DND-41 (cell line): ENCODE measurements at regions not wholly inside any gene's neighbourhood (a gene's known extent, or its start where the extent isn't known, plus 50 kb on each side); places are given as distances from the start of the nearest gene placed in this dataset.

Experiments
- EZH2 ChIP-seq: IDR thresholded peaks from 3 replicates; pipeline ENCODE4 v1.6.1; 2012; ENCODE audit warnings: borderline replicate concordance, low read depth, mild to moderate bottlenecking, moderate library complexity, low read length, inconsistent platforms; ENCODE audit not compliant: severe bottlenecking
- TF ChIP-seq, protein P1 (sequence below): IDR thresholded peaks from 2 replicates; pipeline ENCODE4 v1.5.1; 2012; ENCODE audit warnings: borderline replicate concordance, low read length, moderate library complexity, mild to moderate bottlenecking; ENCODE audit not compliant: poor library complexity, severe bottlenecking; ENCODE audit errors: extremely low read depth

DNA sequence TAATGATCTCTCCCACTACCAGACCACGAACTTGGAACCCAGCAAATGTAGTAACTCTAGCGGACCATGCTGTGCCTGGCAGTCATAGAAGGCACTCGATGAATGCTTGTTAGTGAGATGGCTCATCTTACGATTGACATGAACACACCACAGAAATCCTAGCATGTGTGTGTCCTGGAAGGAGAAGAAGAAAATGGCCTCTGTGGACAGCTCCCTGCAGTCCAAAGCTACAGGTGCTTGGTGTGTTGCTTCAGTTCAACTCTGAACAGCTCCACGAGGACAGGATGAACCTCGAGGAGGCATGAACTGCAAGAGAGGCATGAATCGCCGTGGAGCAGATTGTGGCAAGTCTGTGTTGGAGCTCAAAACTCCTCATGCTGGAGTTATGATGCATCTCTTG is 93.5 kb downstream of the KLF6 start:
- TF ChIP-seq, protein P1, sequence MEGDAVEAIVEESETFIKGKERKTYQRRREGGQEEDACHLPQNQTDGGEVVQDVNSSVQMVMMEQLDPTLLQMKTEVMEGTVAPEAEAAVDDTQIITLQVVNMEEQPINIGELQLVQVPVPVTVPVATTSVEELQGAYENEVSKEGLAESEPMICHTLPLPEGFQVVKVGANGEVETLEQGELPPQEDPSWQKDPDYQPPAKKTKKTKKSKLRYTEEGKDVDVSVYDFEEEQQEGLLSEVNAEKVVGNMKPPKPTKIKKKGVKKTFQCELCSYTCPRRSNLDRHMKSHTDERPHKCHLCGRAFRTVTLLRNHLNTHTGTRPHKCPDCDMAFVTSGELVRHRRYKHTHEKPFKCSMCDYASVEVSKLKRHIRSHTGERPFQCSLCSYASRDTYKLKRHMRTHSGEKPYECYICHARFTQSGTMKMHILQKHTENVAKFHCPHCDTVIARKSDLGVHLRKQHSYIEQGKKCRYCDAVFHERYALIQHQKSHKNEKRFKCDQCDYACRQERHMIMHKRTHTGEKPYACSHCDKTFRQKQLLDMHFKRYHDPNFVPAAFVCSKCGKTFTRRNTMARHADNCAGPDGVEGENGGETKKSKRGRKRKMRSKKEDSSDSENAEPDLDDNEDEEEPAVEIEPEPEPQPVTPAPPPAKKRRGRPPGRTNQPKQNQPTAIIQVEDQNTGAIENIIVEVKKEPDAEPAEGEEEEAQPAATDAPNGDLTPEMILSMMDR, result no peak
- no peak for TF ChIP-seq EZH2
